Spleen (tissue), 11 donors: ENCODE measurements at regions not wholly inside any gene's neighbourhood (a gene's known extent, or its start where the extent isn't known, plus 50 kb on each side); places are given as distances from the start of the nearest gene placed in this dataset.
A peak's percentile ranks its signal among the peaks of the same experiment; 100 is the strongest.

Source experiments
- DNase-seq: peaks from one replicate; pipeline ENCODE4 v3.0.0-alpha.2; 2020
- H3K27ac ChIP-seq, 8 donors: fragments of 200-600 bp; sonication (generic) in 7 of 8; 1 replicate in 4 of 8; 2 replicates in 4 of 8; pipeline versions ENCODE4 v1.5.0 to v1.8.0; 2016 to 2021; ENCODE audit warnings: inconsistent platforms in 4 of 8, mild to moderate bottlenecking in 4 of 8, moderate library complexity in 1 of 8
- H3K27me3 ChIP-seq, 7 donors: fragments of 200-600 bp; sonication (generic) in 6 of 7; replicated peaks in 1 of 7; 1 replicate in 4 of 7; 2 replicates in 3 of 7; pipeline versions ENCODE4 v1.5.0 to v1.8.0; 2016 to 2021; ENCODE audit warnings: inconsistent platforms in 3 of 7, mild to moderate bottlenecking in 1 of 7
- H3K36me3 ChIP-seq, 6 donors: fragments of 200-600 bp; sonication (generic) in 5 of 6; 1 replicate in 4 of 6; 2 replicates in 2 of 6; pipeline versions ENCODE4 v1.5.0 to v1.8.0; 2016 to 2021; ENCODE audit warnings: inconsistent platforms in 2 of 6
- H3K4me1 ChIP-seq, 6 donors: fragments of 200-600 bp; sonication (generic) in 5 of 6; 1 replicate in 3 of 6; 2 replicates in 3 of 6; pipeline versions ENCODE4 v1.5.0 to v1.8.0; 2016 to 2021; ENCODE audit warnings: inconsistent platforms in 3 of 6
- H3K4me3 ChIP-seq, 8 donors: fragments of 200-600 bp; sonication (generic) in 7 of 8; 1 replicate in 4 of 8; 2 replicates in 4 of 8; pipeline versions ENCODE4 v1.5.0 to v1.8.0; 2016 to 2021; ENCODE audit warnings: inconsistent platforms in 4 of 8, mild to moderate bottlenecking in 4 of 8, moderate library complexity in 2 of 8
- H3K9me3 ChIP-seq, 8 donors: fragments of 200-600 bp; sonication (generic) in 7 of 8; 1 replicate in 4 of 8; 2 replicates in 4 of 8; pipeline versions ENCODE4 v1.5.0 to v1.8.0; 2016 to 2021; ENCODE audit warnings: inconsistent platforms in 4 of 8
- CTCF ChIP-seq, 11 experiments: fragments of 200-600 bp in 7 of 11; fragments of 450-650 bp in 4 of 11; sonication (generic) in 4 of 11; IDR thresholded peaks in 8 of 11; conservative IDR thresholded peaks in 3 of 11; 1 replicate in 7 of 11; 2 replicates in 4 of 11; pipeline versions ENCODE4 v1.4.0 to v1.8.0; 2016 to 2021; ENCODE audit warnings: antibody characterized with exemption in 11 of 11, inconsistent platforms in 4 of 11, mild to moderate bottlenecking in 1 of 11
- POLR2A ChIP-seq, 3 donors: fragments of 450-650 bp; IDR thresholded peaks; one replicate each; pipeline ENCODE4 v1.5.1; 2017; ENCODE audit warnings: antibody characterized with exemption in 3 of 3, mild to moderate bottlenecking in 1 of 3
- POLR2AphosphoS5 ChIP-seq, 3 donors: sonication (generic); formaldehyde crosslinking; IDR thresholded peaks; one replicate each; pipeline ENCODE4 v1.5.1; 2017; ENCODE audit warnings: antibody characterized with exemption in 3 of 3
- WGBS, 5 donors: extraction: QIAGEN DNeasy Blood & Tissue Kit in 3 of 5; methylation state at CpG; one replicate each; pipeline versions ENCODE4 v1.1.5 to v1.1.7; 2013 to 2018; 5-methylcytosine and 5-hydroxymethylcytosine counted together
- intact Hi-C: fragments of 100-400 bp; cut with DNase I; formaldehyde crosslinking; loops from one replicate; pipeline ENCODE4 v1.15.0; 2023; ENCODE audit warnings: low total_unique reads
- donor health status: healthy with polysubstance abuse.
- donor health status: DM: no; HTN: no; CAD: no; lungs with moderate emphysema.
- donor health status: DM: no; HTN: no; CAD: no.
- donor health status: Bipolar disorder and iron deficiency.
- donor health status: healthy.
- donor health status: DM: no; HTN: no; CAD: no.
- donor health status: DM: yes; HTN: yes; CAD: no.

- no peak overlapping the region for H3K4me3 ChIP-seq
- H3K4me1 ChIP-seq = peaks cover 0 to 17% (median 4%) of the 10 kb centered on the region in 6 donors
- TF ChIP-seq POLR2AphosphoS5 (IDR thresholded peaks at IDR 0.05) (peak in 1 of 3 donors; percentile 47), POLR2A (IDR thresholded peaks at IDR 0.05) (no peak)
- DNase-seq = no peak
- H3K9me3 ChIP-seq = peaks cover 0 to 7% (median 0%) of the 10 kb centered on the region in 8 donors
- peaks cover 0 to 5% (median 0%) of the 10 kb centered on the region in 7 donors for H3K27me3 ChIP-seq
- no peaks in the 10 kb centered on the region for H3K36me3 ChIP-seq
- 47 to 81% (median 64%) methylated on average over 4 of the region's 4 CpGs for WGBS, 5 donors
- H3K27ac ChIP-seq = peak overlapping the region in 6 of 8 donors; percentile 30 to 56 (median 42)
- intact Hi-C loops = no loop called here
Measured at GRCh38 chr2:3944071-3944470, 240.7 kb downstream of the DCDC2C start.

GRCh38 chr2:3944841-3945240 lies 241.5 kb downstream of the DCDC2C start:
- intact Hi-C loops = no loop called here
- DNase-seq = no peak
- Histone ChIP-seq H3K4me3 (no peak overlapping the region), H3K27me3 (peaks cover 0 to 5% (median 0%) of the 10 kb centered on the region in 7 donors), H3K4me1 (peaks cover 0 to 17% (median 4%) of the 10 kb centered on the region in 6 donors), H3K9me3 (peaks cover 0 to 7% (median 0%) of the 10 kb centered on the region in 8 donors), H3K27ac (peak overlapping the region in 1 of 8 donors; percentile 56), H3K36me3 (no peaks in the 10 kb centered on the region)
- 79 to 93% (median 86%) methylated on average over 3 of the region's 3 CpGs for WGBS, 5 donors
- TF ChIP-seq POLR2AphosphoS5 (IDR thresholded peaks at IDR 0.05) (no peak), POLR2A (IDR thresholded peaks at IDR 0.05) (no peak), CTCF (IDR thresholded peaks at IDR 0.05 in 8 of 11, conservative IDR thresholded peaks at IDR 0.05 in 3 of 11) (no peak)

GRCh38 chr2:3948191-3948590 lies 244.8 kb downstream of the DCDC2C start:
- intact Hi-C loops = no loop called here
- no peak for DNase-seq
- 58 to 84% (median 66%) methylated on average over 7 of the region's 7 CpGs for WGBS, 5 donors

GRCh38 chr2:3951131-3951954 lies 248.0 kb downstream of the DCDC2C start:
- Histone ChIP-seq H3K36me3 (no peaks in the 10 kb centered on the region), H3K27ac (no peak overlapping the region), H3K9me3 (peaks cover 0 to 28% (median 11%) of the 10 kb centered on the region in 8 donors), H3K4me1 (no peaks in the 10 kb centered on the region), H3K4me3 (no peak overlapping the region), H3K27me3 (no peaks in the 10 kb centered on the region)
- TF ChIP-seq CTCF (IDR thresholded peaks at IDR 0.05 in 8 of 11, conservative IDR thresholded peaks at IDR 0.05 in 3 of 11) (no peak), POLR2AphosphoS5 (IDR thresholded peaks at IDR 0.05) (no peak), POLR2A (IDR thresholded peaks at IDR 0.05) (no peak)
- intact Hi-C loops = no loop called here
- 81 to 97% (median 92%) methylated on average over 7 to 11 of the region's 11 CpGs for WGBS, 5 donors
- no peak for DNase-seq

More at GRCh38 chr2:3948191-3948590, 244.8 kb downstream of the DCDC2C start:
- TF ChIP-seq POLR2A (IDR thresholded peaks at IDR 0.05) (no peak), POLR2AphosphoS5 (IDR thresholded peaks at IDR 0.05) (no peak), CTCF (IDR thresholded peaks at IDR 0.05 in 8 of 11, conservative IDR thresholded peaks at IDR 0.05 in 3 of 11) (no peak)
- H3K27me3 ChIP-seq = no peaks in the 10 kb centered on the region
- no peak overlapping the region for H3K27ac ChIP-seq
- H3K4me3 ChIP-seq = no peak overlapping the region
- H3K9me3 ChIP-seq = peaks cover 0 to 28% (median 11%) of the 10 kb centered on the region in 8 donors
- H3K4me1 ChIP-seq = peaks cover 0 to 12% (median 2%) of the 10 kb centered on the region in 6 donors
- no peaks in the 10 kb centered on the region for H3K36me3 ChIP-seq
